Endodermal cell (in vitro differentiated cells): ENCODE measurements at regions not wholly inside any gene's neighbourhood (a gene's known extent, or its start where the extent isn't known, plus 50 kb on each side); places are given as distances from the start of the nearest gene placed in this dataset.

Experiments used
- DNase-seq: peaks from one replicate; pipeline ENCODE4 v3.0.0-alpha.2; 2017
- H3K27ac ChIP-seq: 2 replicates; pipeline ENCODE4 v1.5.1; 2013; ENCODE audit warnings: mild to moderate bottlenecking, low read depth, low read length, moderate library complexity
- H3K27me3 ChIP-seq: 2 replicates; pipeline ENCODE4 v1.6.1; 2013; ENCODE audit warnings: mild to moderate bottlenecking, low read length, moderate library complexity; ENCODE audit not compliant: insufficient read depth, control insufficient read depth, poor library complexity, severe bottlenecking
- H3K36me3 ChIP-seq: 2 replicates; pipeline ENCODE4 v1.7.0; 2013; ENCODE audit warnings: mild to moderate bottlenecking, low read length, moderate library complexity; ENCODE audit not compliant: control insufficient read depth, insufficient read depth
- H3K4me1 ChIP-seq: one replicate; pipeline ENCODE4 v1.7.0; 2013; ENCODE audit warnings: low read length; ENCODE audit not compliant: control insufficient read depth, insufficient read depth
- H3K4me3 ChIP-seq: 2 replicates; pipeline ENCODE4 v1.5.1; 2013; ENCODE audit warnings: mild to moderate bottlenecking, low read length, moderate library complexity
- H3K9ac ChIP-seq: 2 replicates; pipeline ENCODE4 v1.6.1; 2013; ENCODE audit warnings: mild to moderate bottlenecking, low read length, moderate library complexity; ENCODE audit not compliant: poor library complexity, severe bottlenecking; ENCODE audit errors: extremely low read depth
- H3K9me3 ChIP-seq: 2 replicates; pipeline ENCODE4 v1.6.1; 2013; ENCODE audit warnings: mild to moderate bottlenecking, low read length, moderate library complexity; ENCODE audit not compliant: control insufficient read depth
- H3K27ac Mint-ChIP-seq: 2 replicates; pipeline ENCODE4 v1.8.0; 2020; ENCODE audit warnings: mixed read lengths
- H3K27me3 Mint-ChIP-seq: 2 replicates; pipeline ENCODE4 v1.8.0; 2021; ENCODE audit warnings: mild to moderate bottlenecking, mixed read lengths; ENCODE audit not compliant: insufficient read depth
- H3K36me3 Mint-ChIP-seq: 2 replicates; pipeline ENCODE4 v1.8.0; 2020; ENCODE audit warnings: low read depth, mixed read lengths
- H3K4me1 Mint-ChIP-seq: 2 replicates; pipeline ENCODE4 v1.8.0; 2020; ENCODE audit warnings: mixed read lengths
- H3K4me3 Mint-ChIP-seq: 2 replicates; pipeline ENCODE4 v1.8.0; 2020; ENCODE audit warnings: mild to moderate bottlenecking, moderate library complexity, mixed read lengths
- H3K9me3 Mint-ChIP-seq: 2 replicates; pipeline ENCODE4 v1.8.0; 2020; ENCODE audit warnings: mild to moderate bottlenecking, mixed read lengths
- CTCF ChIP-seq: fragments of 200-600 bp; sonication (generic); conservative IDR thresholded peaks from 2 replicates; pipeline ENCODE4 v1.5.0; 2021; ENCODE audit warnings: antibody characterized with exemption, mild to moderate bottlenecking
- WGBS, 2 experiments: methylation state at CpG; one replicate each; pipeline versions ENCODE4 v1.1.5 to v1.1.7; 2013; ENCODE audit warnings: missing lambda C conversion rate in 2 of 2, mixed read lengths in 1 of 2; ENCODE audit not compliant: insufficient coverage in 1 of 2, insufficient read length in 1 of 2; 5-methylcytosine and 5-hydroxymethylcytosine counted together

DNA sequence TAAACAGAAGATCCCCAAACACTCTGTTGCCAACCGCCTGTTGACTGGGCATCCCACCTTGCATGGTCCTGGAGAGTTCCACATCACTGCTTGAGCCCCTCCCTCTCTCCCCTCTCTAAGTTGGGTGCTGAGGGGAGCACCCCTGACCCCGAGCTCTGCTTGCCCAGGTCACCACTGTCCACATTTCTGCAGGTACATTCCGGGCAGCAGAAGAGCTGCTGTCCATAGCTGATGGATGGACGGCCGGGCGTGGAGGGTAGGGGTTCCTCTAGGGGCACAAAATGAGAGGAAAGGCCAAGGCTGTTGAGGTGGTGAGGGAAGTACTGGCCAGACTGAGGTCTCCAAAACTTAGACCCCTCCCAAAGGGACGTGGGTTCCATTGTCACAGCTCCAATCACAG, 227.4 kb upstream of the PPP2R2D start:
- Histone ChIP-seq H3K4me3 (no peak overlapping the region), H3K9me3 (no peaks in the 10 kb centered on the region), H3K27ac (no peak overlapping the region), H3K36me3 (no peaks in the 10 kb centered on the region), H3K27me3 (no peaks in the 10 kb centered on the region), H3K9ac (no peak overlapping the region), H3K4me1 (no peaks in the 10 kb centered on the region)
- DNase-seq, result no peak
- Mint-ChIP-seq H3K27ac (no peak overlapping the region), H3K4me1 (peaks cover 22% of the 10 kb centered on the region), H3K36me3 (no peaks in the 10 kb centered on the region), H3K9me3 (peaks cover 18% of the 10 kb centered on the region), H3K4me3 (no peak overlapping the region), H3K27me3 (peaks cover 6% of the 10 kb centered on the region)
- no peak for TF ChIP-seq CTCF
- WGBS, 2 experiments, result 82 to 88% methylated on average over 5 to 7 of the region's 7 CpGs

DNA sequence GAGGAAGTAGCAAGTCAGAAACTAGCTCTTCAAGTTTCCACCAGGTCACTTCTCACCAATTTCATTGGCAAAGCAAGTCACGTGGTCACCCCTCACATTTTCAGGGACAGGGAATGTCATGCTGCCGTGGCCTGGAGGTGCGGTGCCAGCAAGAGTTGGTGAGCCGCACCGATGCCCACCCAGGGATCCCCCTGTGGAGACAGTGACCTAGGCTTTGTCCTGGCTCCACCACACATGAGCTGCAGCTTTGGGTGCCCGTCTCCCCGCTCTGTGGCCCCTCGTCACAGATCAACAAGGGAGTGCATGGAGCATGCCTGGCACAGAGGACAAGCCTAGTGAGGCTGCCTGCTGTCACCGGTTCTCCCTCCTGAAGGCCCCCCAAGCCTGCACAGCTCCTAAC, 226.7 kb upstream of the PPP2R2D start:
- Mint-ChIP-seq H3K9me3 (peaks cover 18% of the 10 kb centered on the region), H3K27ac (no peak overlapping the region), H3K4me3 (no peak overlapping the region), H3K4me1 (peaks cover 22% of the 10 kb centered on the region), H3K36me3 (no peaks in the 10 kb centered on the region), H3K27me3 (peaks cover 6% of the 10 kb centered on the region)
- Histone ChIP-seq H3K9me3 (no peaks in the 10 kb centered on the region), H3K9ac (no peak overlapping the region), H3K4me1 (no peaks in the 10 kb centered on the region), H3K36me3 (no peaks in the 10 kb centered on the region), H3K27ac (no peak overlapping the region), H3K4me3 (no peak overlapping the region), H3K27me3 (no peaks in the 10 kb centered on the region)
- 94 to 97% methylated on average over 6 to 9 of the region's 9 CpGs for WGBS, 2 experiments
- no peak for TF ChIP-seq CTCF
- DNase-seq, result no peak

GRCh38 chr10:131675104-131675503, 225.7 kb upstream of the PPP2R2D start:
- DNase-seq, result no peak
- Mint-ChIP-seq H3K27me3 (peaks cover 6% of the 10 kb centered on the region), H3K4me1 (peaks cover 22% of the 10 kb centered on the region), H3K27ac (no peak overlapping the region), H3K36me3 (no peaks in the 10 kb centered on the region), H3K4me3 (no peak overlapping the region), H3K9me3 (peaks cover 18% of the 10 kb centered on the region)
- H3K9me3 ChIP-seq, result no peaks in the 10 kb centered on the region
- TF ChIP-seq CTCF, result no peak
- 90 to 97% methylated on average over 11 to 13 of the region's 13 CpGs for WGBS, 2 experiments
- no peak overlapping the region for H3K4me3 ChIP-seq
- no peak overlapping the region for H3K9ac ChIP-seq
- H3K27ac ChIP-seq, result no peak overlapping the region
- no peaks in the 10 kb centered on the region for H3K36me3 ChIP-seq
- no peaks in the 10 kb centered on the region for H3K27me3 ChIP-seq
- no peaks in the 10 kb centered on the region for H3K4me1 ChIP-seq
